HFFc6 (cell line): ENCODE measurements at regions not wholly inside any gene's neighbourhood (a gene's known extent, or its start where the extent isn't known, plus 50 kb on each side); places are given as distances from the start of the nearest gene placed in this dataset.
A peak's percentile ranks its signal among the peaks of the same experiment; 100 is the strongest.

Experiments
- DNase-seq: peaks from one replicate; pipeline ENCODE4 v3.0.0-alpha.2; 2018
- H3K27ac Mint-ChIP-seq: 2 replicates; pipeline ENCODE4 v1.8.0; 2020; ENCODE audit warnings: mild to moderate bottlenecking, mixed read lengths
- H3K27me3 Mint-ChIP-seq: 2 replicates; pipeline ENCODE4 v1.8.0; 2021; ENCODE audit warnings: mild to moderate bottlenecking, moderate library complexity, mixed read lengths; ENCODE audit not compliant: insufficient read depth
- H3K36me3 Mint-ChIP-seq: 2 replicates; pipeline ENCODE4 v1.8.0; 2021; ENCODE audit warnings: low read depth, mixed read lengths
- H3K4me1 Mint-ChIP-seq: 2 replicates; pipeline ENCODE4 v1.8.0; 2020; ENCODE audit warnings: low read depth, mixed read lengths
- H3K4me3 Mint-ChIP-seq: 2 replicates; pipeline ENCODE4 v1.8.0; 2020; ENCODE audit warnings: mild to moderate bottlenecking, moderate library complexity, mixed read lengths
- H3K9me3 Mint-ChIP-seq: 2 replicates; pipeline ENCODE4 v1.8.0; 2020; ENCODE audit warnings: mild to moderate bottlenecking, mixed read lengths
- TF ChIP-seq, protein P1 (sequence below): fragments of 200-600 bp; sonication (generic); IDR thresholded peaks from 2 replicates; pipeline ENCODE4 v1.5.0; 2021; ENCODE audit warnings: antibody characterized with exemption, mild to moderate bottlenecking

DNA sequence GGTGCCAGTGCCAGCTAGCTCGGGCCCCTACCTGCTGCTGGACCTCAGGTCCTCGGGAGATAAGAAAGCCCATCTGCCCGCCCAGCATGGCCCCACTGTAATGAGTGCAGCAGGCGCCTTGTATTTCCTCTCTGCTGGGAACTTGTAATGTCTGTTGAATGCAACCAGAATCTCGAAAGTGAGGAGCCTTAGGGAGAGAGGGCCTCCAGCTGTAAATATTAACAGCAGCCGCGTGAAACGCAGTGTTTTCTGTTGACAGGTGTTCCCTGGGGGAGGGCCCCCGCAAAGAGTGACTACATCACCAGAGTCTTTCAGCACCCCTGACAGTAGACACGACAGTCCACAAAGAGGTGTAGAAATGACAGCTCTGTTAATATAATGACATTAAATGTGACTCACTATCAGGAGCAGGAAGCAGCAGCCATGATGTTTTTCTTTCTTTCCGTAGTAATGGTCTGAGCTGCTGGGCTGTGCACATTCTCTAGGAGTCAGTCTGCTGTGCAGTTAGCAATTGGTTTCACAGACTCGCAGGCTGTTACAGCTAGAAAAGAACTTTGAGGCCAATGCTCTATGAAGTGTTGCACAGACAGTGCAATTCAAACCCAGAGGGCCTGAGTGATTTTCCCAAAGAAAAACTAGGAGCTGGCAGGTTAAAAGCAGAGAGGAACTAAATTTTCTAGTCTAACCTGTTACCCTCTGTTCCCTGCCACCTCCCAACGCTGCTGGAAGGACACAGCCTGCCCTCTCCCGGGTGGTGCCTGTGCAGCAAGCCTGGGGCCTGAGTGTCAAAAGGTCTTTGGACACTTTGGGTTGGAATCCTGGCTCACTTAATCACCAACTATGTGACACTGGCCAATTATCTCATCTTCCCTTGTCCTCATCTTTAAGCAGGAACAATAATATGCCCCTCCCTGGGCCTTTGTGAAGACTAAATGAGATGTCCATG, 58.6 kb upstream of the WASF3 start:
- TF ChIP-seq, protein P1, sequence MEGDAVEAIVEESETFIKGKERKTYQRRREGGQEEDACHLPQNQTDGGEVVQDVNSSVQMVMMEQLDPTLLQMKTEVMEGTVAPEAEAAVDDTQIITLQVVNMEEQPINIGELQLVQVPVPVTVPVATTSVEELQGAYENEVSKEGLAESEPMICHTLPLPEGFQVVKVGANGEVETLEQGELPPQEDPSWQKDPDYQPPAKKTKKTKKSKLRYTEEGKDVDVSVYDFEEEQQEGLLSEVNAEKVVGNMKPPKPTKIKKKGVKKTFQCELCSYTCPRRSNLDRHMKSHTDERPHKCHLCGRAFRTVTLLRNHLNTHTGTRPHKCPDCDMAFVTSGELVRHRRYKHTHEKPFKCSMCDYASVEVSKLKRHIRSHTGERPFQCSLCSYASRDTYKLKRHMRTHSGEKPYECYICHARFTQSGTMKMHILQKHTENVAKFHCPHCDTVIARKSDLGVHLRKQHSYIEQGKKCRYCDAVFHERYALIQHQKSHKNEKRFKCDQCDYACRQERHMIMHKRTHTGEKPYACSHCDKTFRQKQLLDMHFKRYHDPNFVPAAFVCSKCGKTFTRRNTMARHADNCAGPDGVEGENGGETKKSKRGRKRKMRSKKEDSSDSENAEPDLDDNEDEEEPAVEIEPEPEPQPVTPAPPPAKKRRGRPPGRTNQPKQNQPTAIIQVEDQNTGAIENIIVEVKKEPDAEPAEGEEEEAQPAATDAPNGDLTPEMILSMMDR: no peak
- Mint-ChIP-seq H3K27me3 (no peaks in the 10 kb centered on the region; the same call in none of the 2 replicates), H3K4me1 (peaks cover 81% of the 10 kb centered on the region), H3K36me3 (no peaks in the 10 kb centered on the region), H3K4me3 (peak overlapping the region; percentile 28), H3K27ac (peak overlapping the region; percentile 83), H3K9me3 (no peaks in the 10 kb centered on the region)
- peak; percentile 34 for DNase-seq

DNA sequence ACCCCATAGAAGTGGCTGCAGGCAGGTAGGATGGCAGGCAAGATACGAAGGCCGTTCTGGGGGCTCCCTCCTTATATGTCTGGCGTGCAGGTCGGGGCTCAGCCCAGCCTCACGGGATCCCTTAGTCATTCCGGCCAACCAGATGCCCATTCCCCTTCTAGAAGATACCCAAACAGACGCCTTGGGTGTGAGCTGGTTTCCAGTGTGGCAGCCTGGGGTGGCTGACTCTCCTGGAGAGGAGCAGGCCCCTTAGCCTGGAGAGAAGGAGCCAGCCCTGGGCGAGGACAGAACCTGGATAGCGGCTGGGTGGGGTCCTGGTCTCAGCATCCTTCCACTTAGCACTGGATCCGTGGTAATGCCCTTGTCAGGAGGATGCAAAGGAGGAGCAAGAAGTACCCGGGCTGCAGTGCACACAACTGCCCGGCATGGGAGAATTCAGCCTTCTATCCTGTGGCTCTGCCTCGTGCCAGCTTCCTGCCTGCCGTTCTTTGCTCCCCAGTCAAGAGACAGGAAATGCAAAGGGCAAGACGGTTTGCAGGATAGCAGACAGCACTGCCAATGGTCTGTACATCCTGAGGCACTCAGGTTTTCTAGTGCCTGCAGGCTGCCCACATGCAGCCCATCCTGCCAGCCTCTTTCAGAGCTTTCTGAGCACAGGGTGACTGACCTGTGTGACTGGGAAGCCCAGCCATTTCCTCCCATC, 56.7 kb upstream of the WASF3 start:
- no peaks in the 10 kb centered on the region; the same call in none of the 2 replicates for H3K27me3 Mint-ChIP-seq
- H3K27ac Mint-ChIP-seq: no peak overlapping the region
- H3K4me1 Mint-ChIP-seq: peaks cover 66% of the 10 kb centered on the region

DNA sequence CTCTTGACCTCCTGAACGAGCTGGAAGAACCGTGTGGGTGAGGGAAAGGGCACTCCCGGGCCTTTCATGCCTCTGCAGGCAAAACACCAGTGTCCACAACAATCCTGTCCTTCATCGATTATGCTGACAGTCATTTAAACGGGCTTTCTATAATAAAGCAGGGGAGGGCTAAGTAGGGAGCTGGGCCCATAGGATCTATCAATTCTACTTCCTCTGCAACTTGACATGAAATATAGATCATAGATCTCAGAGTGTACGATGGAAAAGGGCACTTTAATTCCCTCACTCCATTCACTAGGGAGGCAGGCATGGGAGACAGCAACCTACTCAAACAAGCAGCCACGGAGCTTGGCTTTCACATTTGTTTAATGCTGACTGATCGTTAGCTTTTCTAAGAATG, 55.8 kb upstream of the WASF3 start:
- no peak overlapping the region for H3K4me3 Mint-ChIP-seq
- no peaks in the 10 kb centered on the region for H3K36me3 Mint-ChIP-seq
- H3K27ac Mint-ChIP-seq: no peak overlapping the region
- H3K4me1 Mint-ChIP-seq: peaks cover 57% of the 10 kb centered on the region
- no peak for DNase-seq
- no peaks in the 10 kb centered on the region for H3K9me3 Mint-ChIP-seq
- no peaks in the 10 kb centered on the region; the same call in 1 of the 2 replicates for H3K27me3 Mint-ChIP-seq
- TF ChIP-seq, protein P1: no peak

More for the DNA sequence above, 56.7 kb upstream of the WASF3 start:
- Mint-ChIP-seq H3K9me3 (no peaks in the 10 kb centered on the region), H3K4me3 (no peak overlapping the region), H3K36me3 (no peaks in the 10 kb centered on the region)
- TF ChIP-seq, protein P1: no peak
- no peak for DNase-seq

DNA sequence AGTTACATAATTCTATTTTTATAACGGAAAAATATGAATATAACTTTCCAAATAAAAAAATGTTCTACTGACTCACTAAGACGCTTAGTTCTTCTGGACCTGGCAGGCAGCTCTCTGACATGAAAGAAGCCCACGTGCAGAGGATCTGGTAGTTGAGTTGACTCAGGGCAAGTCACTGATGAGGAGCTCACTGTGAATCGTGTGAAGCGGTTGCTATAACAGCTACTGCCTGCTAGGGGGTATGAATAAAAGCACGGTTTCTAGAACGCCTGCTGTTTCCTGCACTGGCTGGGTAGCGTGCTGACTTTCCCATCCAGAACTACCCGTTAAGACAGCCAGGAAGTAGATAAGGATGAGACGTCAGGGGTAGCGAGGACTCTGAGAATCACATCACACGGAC, 54.7 kb upstream of the WASF3 start:
- H3K4me1 Mint-ChIP-seq: peaks cover 46% of the 10 kb centered on the region
- H3K36me3 Mint-ChIP-seq: peaks cover 7% of the 10 kb centered on the region; the same call in 1 of the 2 replicates
- H3K9me3 Mint-ChIP-seq: no peaks in the 10 kb centered on the region
- TF ChIP-seq, protein P1: no peak; the same call in 1 of the 2 replicates
- peak; percentile 31 for DNase-seq
- no peaks in the 10 kb centered on the region; the same call in 1 of the 2 replicates for H3K27me3 Mint-ChIP-seq
- H3K27ac Mint-ChIP-seq: 0 out of 2 replicates have a peak overlapping the region, but pooled peaks have one; percentile 2
- H3K4me3 Mint-ChIP-seq: no peak overlapping the region

DNA sequence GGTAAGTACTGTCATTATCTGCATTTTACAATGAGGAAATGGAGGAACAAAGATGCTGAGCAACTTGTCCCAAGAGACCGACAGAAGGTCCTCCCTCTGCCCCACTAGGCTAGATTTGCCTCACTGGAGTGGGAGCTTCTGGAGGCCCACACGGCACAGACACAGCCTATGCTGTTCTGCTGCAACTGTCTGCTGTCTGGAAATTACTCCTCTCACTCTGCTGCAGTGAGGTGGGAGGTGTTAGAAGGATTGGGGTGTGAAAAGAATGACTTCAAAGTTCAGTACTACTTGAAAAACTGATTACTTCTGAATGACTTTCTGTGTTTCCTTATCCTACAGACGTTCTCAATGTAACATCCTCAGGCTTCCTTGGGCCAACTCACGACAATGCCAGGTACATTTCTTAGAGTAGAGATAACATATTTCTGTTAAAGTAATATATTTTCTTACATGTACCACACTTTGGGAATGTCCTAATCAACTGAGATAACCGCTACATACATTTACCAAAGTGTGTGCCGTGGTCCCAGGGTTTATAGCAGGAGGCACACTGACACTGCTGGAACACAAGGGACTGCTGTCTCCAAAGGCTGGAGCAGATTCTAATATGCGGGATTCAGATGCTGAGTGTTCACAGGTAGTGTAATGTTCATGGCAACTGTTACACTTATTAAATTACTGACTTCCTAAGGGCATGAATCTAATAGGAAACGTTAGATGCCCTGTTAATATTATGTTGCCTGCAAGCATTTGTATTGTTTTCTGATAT, 53.5 kb upstream of the WASF3 start:
- Mint-ChIP-seq H3K4me1 (peaks cover 46% of the 10 kb centered on the region), H3K27ac (no peak overlapping the region), H3K9me3 (peaks cover 3% of the 10 kb centered on the region), H3K27me3 (no peaks in the 10 kb centered on the region; the same call in 1 of the 2 replicates), H3K36me3 (peaks cover 13% of the 10 kb centered on the region), H3K4me3 (no peak overlapping the region)
- no peak for DNase-seq
- TF ChIP-seq, protein P1: no peak
